Nephron (organoid): ENCODE measurements at regions not wholly inside any gene's neighbourhood (a gene's known extent, or its start where the extent isn't known, plus 50 kb on each side); places are given as distances from the start of the nearest gene placed in this dataset.
A peak's percentile ranks its signal among the peaks of the same experiment; 100 is the strongest.

ENCODE experiments used
- H3K27ac Mint-ChIP-seq, 3 experiments: 2 replicates each; pipeline ENCODE4 v1.8.0; 2020; ENCODE audit warnings: mixed read lengths in 3 of 3, mild to moderate bottlenecking in 2 of 3, moderate library complexity in 1 of 3
- H3K27me3 Mint-ChIP-seq: 2 replicates; pipeline ENCODE4 v1.8.0; 2021; ENCODE audit warnings: low read depth, mild to moderate bottlenecking, moderate library complexity, mixed read lengths
- H3K36me3 Mint-ChIP-seq: 2 replicates; pipeline ENCODE4 v1.8.0; 2020; ENCODE audit warnings: low read depth, mixed read lengths
- H3K4me1 Mint-ChIP-seq: 2 replicates; pipeline ENCODE4 v1.8.0; 2020; ENCODE audit warnings: mixed read lengths
- H3K4me3 Mint-ChIP-seq, 3 experiments: 2 replicates each; pipeline ENCODE4 v1.8.0; 2020; ENCODE audit warnings: mild to moderate bottlenecking in 3 of 3, mixed read lengths in 3 of 3, moderate library complexity in 2 of 3
- H3K9me3 Mint-ChIP-seq: 2 replicates; pipeline ENCODE4 v1.8.0; 2020; ENCODE audit warnings: mixed read lengths
- TF ChIP-seq, protein P1 (sequence below), 3 experiments: fragments of 200-600 bp; sonication (generic); IDR thresholded peaks; one replicate each; pipeline ENCODE4 v1.5.0; 2021; ENCODE audit warnings: antibody characterized with exemption in 3 of 3; ENCODE audit not compliant: unreplicated experiment in 3 of 3

DNA sequence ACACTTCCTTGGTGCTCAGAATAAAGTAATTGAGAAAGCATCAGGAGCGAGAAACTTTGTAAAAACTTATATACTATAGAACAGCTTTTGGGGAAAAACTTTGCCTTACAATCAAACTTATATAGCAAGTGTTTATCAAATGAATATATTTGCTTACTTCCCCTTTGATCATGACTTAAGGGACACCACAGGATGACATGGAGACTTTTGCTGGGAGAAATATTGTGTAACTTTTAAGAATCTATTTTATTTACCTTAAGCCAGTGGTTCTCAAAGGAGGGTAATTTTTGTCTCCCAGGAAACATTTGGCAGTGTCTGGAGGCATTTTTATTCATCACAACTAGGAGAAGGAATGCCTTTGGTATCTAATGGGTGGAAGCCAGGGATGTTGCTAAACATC, 173.8 kb upstream of the HABP2 start:
- H3K36me3 Mint-ChIP-seq = no peaks in the 10 kb centered on the region
- peaks cover 3% of the 10 kb centered on the region for H3K27me3 Mint-ChIP-seq
- H3K9me3 Mint-ChIP-seq = no peaks in the 10 kb centered on the region
- peak overlapping the region in 2 of 3 experiments; percentile 21 to 25 for H3K27ac Mint-ChIP-seq
- no peak overlapping the region for H3K4me3 Mint-ChIP-seq
- peaks cover 38% of the 10 kb centered on the region for H3K4me1 Mint-ChIP-seq
- TF ChIP-seq, protein P1, sequence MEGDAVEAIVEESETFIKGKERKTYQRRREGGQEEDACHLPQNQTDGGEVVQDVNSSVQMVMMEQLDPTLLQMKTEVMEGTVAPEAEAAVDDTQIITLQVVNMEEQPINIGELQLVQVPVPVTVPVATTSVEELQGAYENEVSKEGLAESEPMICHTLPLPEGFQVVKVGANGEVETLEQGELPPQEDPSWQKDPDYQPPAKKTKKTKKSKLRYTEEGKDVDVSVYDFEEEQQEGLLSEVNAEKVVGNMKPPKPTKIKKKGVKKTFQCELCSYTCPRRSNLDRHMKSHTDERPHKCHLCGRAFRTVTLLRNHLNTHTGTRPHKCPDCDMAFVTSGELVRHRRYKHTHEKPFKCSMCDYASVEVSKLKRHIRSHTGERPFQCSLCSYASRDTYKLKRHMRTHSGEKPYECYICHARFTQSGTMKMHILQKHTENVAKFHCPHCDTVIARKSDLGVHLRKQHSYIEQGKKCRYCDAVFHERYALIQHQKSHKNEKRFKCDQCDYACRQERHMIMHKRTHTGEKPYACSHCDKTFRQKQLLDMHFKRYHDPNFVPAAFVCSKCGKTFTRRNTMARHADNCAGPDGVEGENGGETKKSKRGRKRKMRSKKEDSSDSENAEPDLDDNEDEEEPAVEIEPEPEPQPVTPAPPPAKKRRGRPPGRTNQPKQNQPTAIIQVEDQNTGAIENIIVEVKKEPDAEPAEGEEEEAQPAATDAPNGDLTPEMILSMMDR (IDR thresholded peaks at IDR 0.05; ENCODE audit: unreplicated experiment in 3 of 3) = no peak

DNA sequence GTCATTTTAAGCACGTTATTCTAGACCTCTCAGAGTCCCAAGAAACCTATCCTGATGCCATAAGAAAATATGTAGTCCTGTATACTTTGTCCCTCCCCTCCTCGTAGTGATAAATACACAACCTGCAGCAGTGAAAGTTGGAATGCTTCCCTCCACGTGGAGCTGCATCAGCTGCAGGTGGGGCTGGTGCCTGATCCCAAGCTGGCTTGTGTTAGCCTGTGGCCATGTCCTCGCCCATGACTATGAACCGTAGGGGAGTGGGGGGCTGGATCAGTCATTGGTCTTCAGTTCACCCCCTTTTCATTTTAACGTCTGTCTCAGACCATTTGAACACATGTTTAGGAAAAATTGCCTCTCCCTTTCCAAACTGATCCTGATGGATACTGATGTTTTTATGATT, 171.4 kb upstream of the HABP2 start:
- Mint-ChIP-seq H3K4me3 (peak overlapping the region in 1 of 3 experiments; percentile 56), H3K36me3 (no peaks in the 10 kb centered on the region), H3K9me3 (no peaks in the 10 kb centered on the region), H3K4me1 (peaks cover 60% of the 10 kb centered on the region), H3K27me3 (peaks cover 14% of the 10 kb centered on the region), H3K27ac (peak overlapping the region; percentile 88 to 94 (median 90))
- TF ChIP-seq, protein P1 (IDR thresholded peaks at IDR 0.05; ENCODE audit: unreplicated experiment in 3 of 3) = no peak

DNA sequence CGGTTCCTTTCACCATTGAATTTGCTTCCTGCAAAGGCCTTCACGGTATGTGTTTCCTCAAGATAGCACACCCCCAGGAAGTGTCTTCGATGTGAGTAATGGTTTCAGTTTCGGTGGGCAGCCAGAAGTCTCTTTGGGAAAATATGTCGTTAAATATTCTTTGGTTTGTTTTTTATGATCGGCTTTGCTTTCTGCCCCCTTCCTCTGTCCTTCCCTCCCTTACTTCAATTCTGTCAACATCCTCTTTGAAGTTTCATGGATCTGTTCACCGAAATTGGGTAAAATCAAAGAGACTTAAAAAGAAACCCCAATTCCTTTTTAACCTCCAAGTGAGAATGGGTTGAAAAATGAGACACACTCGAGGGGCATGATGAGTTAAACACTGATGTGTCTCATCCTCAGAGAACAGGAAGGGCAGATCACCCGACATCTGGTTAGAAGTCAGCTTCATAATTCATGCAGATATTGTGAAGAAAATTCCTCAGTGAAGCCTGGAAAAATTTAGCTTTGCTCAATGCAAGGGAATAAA, 170.8 kb upstream of the HABP2 start:
- H3K4me3 Mint-ChIP-seq = peak overlapping the region; percentile 56 to 68 (median 66)
- H3K27me3 Mint-ChIP-seq = peaks cover 19% of the 10 kb centered on the region
- H3K9me3 Mint-ChIP-seq = no peaks in the 10 kb centered on the region
- no peaks in the 10 kb centered on the region for H3K36me3 Mint-ChIP-seq
- peak overlapping the region; percentile 88 to 94 (median 90) for H3K27ac Mint-ChIP-seq
- peaks cover 55% of the 10 kb centered on the region for H3K4me1 Mint-ChIP-seq
- TF ChIP-seq, protein P1 (IDR thresholded peaks at IDR 0.05; ENCODE audit: unreplicated experiment in 3 of 3) = no peak

DNA sequence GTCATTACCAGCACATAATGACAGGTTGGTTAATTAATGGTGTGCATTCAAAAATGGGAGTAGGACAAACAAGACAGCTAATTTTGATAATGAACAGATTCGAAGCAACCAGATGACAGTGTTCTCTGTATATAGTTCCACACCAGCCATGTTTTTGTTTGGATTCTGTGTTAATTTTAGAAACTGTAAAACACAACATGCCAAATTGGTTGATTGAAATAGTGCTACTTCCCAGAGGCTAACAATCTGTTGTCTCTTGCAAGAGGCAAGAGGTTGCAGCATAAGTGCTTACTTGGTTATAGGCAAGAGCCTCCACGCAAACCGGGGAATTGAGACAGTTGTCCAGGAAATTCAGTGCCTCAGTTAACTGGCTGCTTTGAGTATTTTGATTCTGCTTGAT, 170.2 kb upstream of the HABP2 start:
- H3K27me3 Mint-ChIP-seq = peaks cover 21% of the 10 kb centered on the region

DNA sequence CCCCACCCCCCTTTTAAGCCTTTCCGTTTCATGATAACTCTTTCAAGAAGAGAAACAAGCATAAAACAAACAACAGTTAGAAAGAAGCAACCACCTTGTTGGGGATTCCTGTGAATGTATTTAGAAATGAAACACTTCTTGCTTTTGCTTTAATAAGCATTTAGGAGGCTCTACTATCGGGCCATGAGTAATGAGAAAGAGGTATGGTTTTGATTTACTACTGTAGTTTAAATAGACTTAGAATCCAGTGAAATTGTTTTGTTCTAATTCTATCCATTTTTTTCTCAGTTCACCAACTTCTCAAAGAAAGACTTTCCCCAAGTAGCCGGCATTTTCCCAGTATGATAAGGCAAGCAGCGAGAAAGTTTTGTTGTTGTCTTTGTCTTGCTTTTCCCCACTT, 168.7 kb upstream of the HABP2 start:
- TF ChIP-seq, protein P1 (IDR thresholded peaks at IDR 0.05; ENCODE audit: unreplicated experiment in 3 of 3) = no peak
- no peaks in the 10 kb centered on the region for H3K36me3 Mint-ChIP-seq
- peak overlapping the region in 2 of 3 experiments; percentile 88 to 94 for H3K27ac Mint-ChIP-seq
- H3K4me1 Mint-ChIP-seq = peaks cover 55% of the 10 kb centered on the region
- no peaks in the 10 kb centered on the region for H3K9me3 Mint-ChIP-seq
- H3K4me3 Mint-ChIP-seq = no peak overlapping the region
- peaks cover 21% of the 10 kb centered on the region for H3K27me3 Mint-ChIP-seq

More for the DNA sequence above, 170.2 kb upstream of the HABP2 start:
- Mint-ChIP-seq H3K27ac (peak overlapping the region; percentile 88 to 94 (median 90)), H3K9me3 (no peaks in the 10 kb centered on the region), H3K4me3 (peak overlapping the region; percentile 34 to 68 (median 48)), H3K4me1 (peaks cover 55% of the 10 kb centered on the region), H3K36me3 (no peaks in the 10 kb centered on the region)
- TF ChIP-seq, protein P1 (IDR thresholded peaks at IDR 0.05; ENCODE audit: unreplicated experiment in 3 of 3) = no peak
